ENCODE measurements at regions not wholly inside any gene's neighbourhood (a gene's known extent, or its start where the extent isn't known, plus 50 kb on each side); places are given as distances from the start of the nearest gene placed in this dataset.

- no peaks in the 10 kb centered on the region for H4K20me1 ChIP-seq (ENCODE audit: insufficient read depth, low read length)
- H3K4me3 ChIP-seq (ENCODE audit: low read depth, low read length, poor library complexity, severe bottlenecking), result no peak overlapping the region
- no peak overlapping the region for H3K27ac ChIP-seq (ENCODE audit: low read depth, low read length, poor library complexity, severe bottlenecking)
- ChIA-PET POLR2A (no interaction called here), CTCF (ENCODE audit: unreplicated experiment) (no interaction called here)
- H2AFZ ChIP-seq (ENCODE audit: low read length), result no peak overlapping the region
- no peaks in the 10 kb centered on the region for H3K9me2 ChIP-seq (ENCODE audit: insufficient read depth, low read length)
- DNase-seq (ENCODE audit: low spot score), result no peak
- no peaks in the 10 kb centered on the region for H3K79me2 ChIP-seq (ENCODE audit: insufficient read depth, low read depth, low read length)
- H3K4me2 ChIP-seq (ENCODE audit: low read length), result no peak overlapping the region
- no peaks in the 10 kb centered on the region for H3K36me3 ChIP-seq (ENCODE audit: insufficient read depth, low read length)
- TF ChIP-seq CTCF (conservative IDR thresholded peaks at IDR 0.05; ENCODE audit: low read length), result no peak
- no peak for TF ChIP-seq EZH2phosphoT487 (IDR thresholded peaks at IDR 0.05; ENCODE audit: borderline replicate concordance, low read depth, low read length)
- intact Hi-C loops (cut with micrococcal nuclease; ENCODE audit: unreplicated experiment), result no loop called here
- H3K9me3 ChIP-seq (ENCODE audit: low read length), result no peaks in the 10 kb centered on the region
- no peaks in the 10 kb centered on the region for H3K4me1 ChIP-seq (ENCODE audit: insufficient read depth, low read length, poor library complexity, severe bottlenecking)
- BruUV-seq (replicated peaks), result no TSS peak
Observed at GRCh38 chr5:8418049-8418426, 549.1 kb downstream of the MTRR start.

- no peak overlapping the region for H3K4me2 ChIP-seq (ENCODE audit: low read length)
- H3K9me3 ChIP-seq (ENCODE audit: low read length), result no peaks in the 10 kb centered on the region
- H2AFZ ChIP-seq (ENCODE audit: low read length), result no peak overlapping the region
- H3K79me2 ChIP-seq (ENCODE audit: insufficient read depth, low read depth, low read length), result no peaks in the 10 kb centered on the region
- H4K20me1 ChIP-seq (ENCODE audit: insufficient read depth, low read length), result no peaks in the 10 kb centered on the region
- BruUV-seq (replicated peaks), result no TSS peak
- intact Hi-C loops (cut with micrococcal nuclease; ENCODE audit: unreplicated experiment), result no loop called here
- ChIA-PET CTCF (ENCODE audit: unreplicated experiment) (no interaction called here), POLR2A (no interaction called here)
- no peaks in the 10 kb centered on the region for H3K9me2 ChIP-seq (ENCODE audit: insufficient read depth, low read length)
- no peaks in the 10 kb centered on the region for H3K4me1 ChIP-seq (ENCODE audit: insufficient read depth, low read length, poor library complexity, severe bottlenecking)
- H3K27ac ChIP-seq (ENCODE audit: low read depth, low read length, poor library complexity, severe bottlenecking), result no peak overlapping the region
- no peak overlapping the region for H3K4me3 ChIP-seq (ENCODE audit: low read depth, low read length, poor library complexity, severe bottlenecking)
- no peaks in the 10 kb centered on the region for H3K36me3 ChIP-seq (ENCODE audit: insufficient read depth, low read length)
- TF ChIP-seq CTCF (conservative IDR thresholded peaks at IDR 0.05; ENCODE audit: low read length) (no peak), EZH2phosphoT487 (IDR thresholded peaks at IDR 0.05; ENCODE audit: borderline replicate concordance, low read depth, low read length) (no peak)
- DNase-seq (ENCODE audit: low spot score), result no peak
Observed at GRCh38 chr5:8429778-8430758, 561.1 kb downstream of the MTRR start.

GRCh38 chr5:8434501-8434900 lies 565.6 kb downstream of the MTRR start:
- no TSS peak for BruUV-seq (replicated peaks)
- H3K4me2 ChIP-seq (ENCODE audit: low read length), result no peak overlapping the region
- TF ChIP-seq CTCF (conservative IDR thresholded peaks at IDR 0.05; ENCODE audit: low read length), result no peak
- no peak for TF ChIP-seq EZH2phosphoT487 (IDR thresholded peaks at IDR 0.05; ENCODE audit: borderline replicate concordance, low read depth, low read length)
- no peaks in the 10 kb centered on the region for H3K9me3 ChIP-seq (ENCODE audit: low read length)
- no peak overlapping the region for H3K4me3 ChIP-seq (ENCODE audit: low read depth, low read length, poor library complexity, severe bottlenecking)
- H2AFZ ChIP-seq (ENCODE audit: low read length), result no peak overlapping the region
- no peaks in the 10 kb centered on the region for H3K79me2 ChIP-seq (ENCODE audit: insufficient read depth, low read depth, low read length)
- H3K36me3 ChIP-seq (ENCODE audit: insufficient read depth, low read length), result no peaks in the 10 kb centered on the region
- H3K4me1 ChIP-seq (ENCODE audit: insufficient read depth, low read length, poor library complexity, severe bottlenecking), result no peaks in the 10 kb centered on the region
- intact Hi-C loops (cut with micrococcal nuclease; ENCODE audit: unreplicated experiment), result no loop called here
- DNase-seq (ENCODE audit: low spot score), result no peak
- ChIA-PET POLR2A (interaction anchor here (0.6 kb wide), 1 partner anchor 524 kb away, joined by 3 read pairs; no protein-coding TSS in a partner anchor), CTCF (ENCODE audit: unreplicated experiment) (no interaction called here)
- no peak overlapping the region for H3K27ac ChIP-seq (ENCODE audit: low read depth, low read length, poor library complexity, severe bottlenecking)
- H3K9me2 ChIP-seq (ENCODE audit: insufficient read depth, low read length), result no peaks in the 10 kb centered on the region
- no peaks in the 10 kb centered on the region for H4K20me1 ChIP-seq (ENCODE audit: insufficient read depth, low read length)
